ENCODE measurements at regions not wholly inside any gene's neighbourhood (a gene's known extent, or its start where the extent isn't known, plus 50 kb on each side); places are given as distances from the start of the nearest gene placed in this dataset.

DNA sequence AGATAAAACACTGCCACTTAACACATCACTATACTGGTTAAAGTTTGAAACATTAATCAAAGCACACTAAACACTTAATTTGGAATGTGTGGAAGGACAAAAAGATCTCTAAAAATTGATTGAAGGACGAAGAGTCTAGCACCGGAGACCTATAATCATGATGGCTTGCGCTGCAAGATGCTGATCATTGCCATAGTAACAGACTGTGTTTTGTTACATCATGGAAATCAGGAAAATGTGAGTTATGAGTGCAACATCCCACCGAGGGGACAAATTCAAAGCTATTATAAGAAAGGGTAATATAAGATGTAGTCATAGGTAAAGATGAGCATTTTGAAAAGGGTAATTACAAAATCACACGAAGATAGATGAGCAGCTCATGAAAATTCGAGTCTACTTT, 278.8 kb upstream of the CTNND2 start:
- POLR2A ChIA-PET = no interaction called here

GRCh38 chr5:12177851-12178250, 273.6 kb upstream of the CTNND2 start:
- no peak for TF ChIP-seq ZNF292 (tag by site-specific recombination; IDR thresholded peaks at IDR 0.05; ENCODE audit: borderline replicate concordance, low read depth)
- TF ChIP-seq OVOL3 (tag by site-specific recombination; IDR thresholded peaks at IDR 0.05) = no peak
- TF ChIP-seq ZNF133 (tag by site-specific recombination; IDR thresholded peaks at IDR 0.05) = no peak
- no peak for TF ChIP-seq ZNF660 (tag by site-specific recombination; IDR thresholded peaks at IDR 0.05)
- no peak for TF ChIP-seq ZNF768 (tag by site-specific recombination; IDR thresholded peaks at IDR 0.05)
- no peak for TF ChIP-seq ZNF202 (tag by site-specific recombination; IDR thresholded peaks at IDR 0.05; ENCODE audit: borderline replicate concordance)
- no peak for TF ChIP-seq ZNF16 (tag by site-specific recombination; IDR thresholded peaks at IDR 0.05; ENCODE audit: low read depth)
- TF ChIP-seq BCL11B (tag by site-specific recombination; IDR thresholded peaks at IDR 0.05; ENCODE audit: low read depth) = no peak
- TF ChIP-seq, protein P1, sequence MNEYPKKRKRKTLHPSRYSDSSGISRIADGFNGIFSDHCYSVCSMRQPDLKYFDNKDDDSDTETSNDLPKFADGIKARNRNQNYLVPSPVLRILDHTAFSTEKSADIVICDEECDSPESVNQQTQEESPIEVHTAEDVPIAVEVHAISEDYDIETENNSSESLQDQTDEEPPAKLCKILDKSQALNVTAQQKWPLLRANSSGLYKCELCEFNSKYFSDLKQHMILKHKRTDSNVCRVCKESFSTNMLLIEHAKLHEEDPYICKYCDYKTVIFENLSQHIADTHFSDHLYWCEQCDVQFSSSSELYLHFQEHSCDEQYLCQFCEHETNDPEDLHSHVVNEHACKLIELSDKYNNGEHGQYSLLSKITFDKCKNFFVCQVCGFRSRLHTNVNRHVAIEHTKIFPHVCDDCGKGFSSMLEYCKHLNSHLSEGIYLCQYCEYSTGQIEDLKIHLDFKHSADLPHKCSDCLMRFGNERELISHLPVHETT (tag by site-specific recombination; IDR thresholded peaks at IDR 0.05) = no peak
- no peak for TF ChIP-seq HOXA7 (CRISPR knock-in tag; IDR thresholded peaks at IDR 0.05; ENCODE audit: borderline replicate concordance)
- TF ChIP-seq ZNF76 (tag by site-specific recombination; IDR thresholded peaks at IDR 0.05; ENCODE audit: borderline replicate concordance, low read depth) = no peak
- no peak for TF ChIP-seq ZNF114 (tag by site-specific recombination; IDR thresholded peaks at IDR 0.05)
- TF ChIP-seq ZNF514 (tag by site-specific recombination; IDR thresholded peaks at IDR 0.05) = no peak
- no peak for TF ChIP-seq ZNF433 (tag by site-specific recombination; IDR thresholded peaks at IDR 0.05; ENCODE audit: low read depth)
- TF ChIP-seq ZBTB21 (tag by site-specific recombination; IDR thresholded peaks at IDR 0.05) = no peak
- no peak for TF ChIP-seq SP3 (tag by site-specific recombination; IDR thresholded peaks at IDR 0.05)
- no peak for TF ChIP-seq ZBTB44 (tag by site-specific recombination; IDR thresholded peaks at IDR 0.05)
- TF ChIP-seq FEZF1 (tag by site-specific recombination; IDR thresholded peaks at IDR 0.05) = no peak
- TF ChIP-seq ZNF529 (tag by site-specific recombination; IDR thresholded peaks at IDR 0.05; ENCODE audit: insufficient replicate concordance) = no peak
- no peak for TF ChIP-seq ZNF843 (tag by site-specific recombination; IDR thresholded peaks at IDR 0.05)

More for the DNA sequence above, 278.8 kb upstream of the CTNND2 start:
- Histone ChIP-seq H3K36me3 (ENCODE audit: control insufficient read depth in 2 of 2, insufficient read depth in 1 of 2, low read length in 2 of 2) (no peaks in the 10 kb centered on the region), H3K27ac (ENCODE audit: extremely low read depth, low read depth, low read length) (no peak overlapping the region), H3K9me3 (ENCODE audit: control insufficient read depth, insufficient read depth, low read depth, low read length) (no peaks in the 10 kb centered on the region), H3K4me1 (ENCODE audit: control insufficient read depth, insufficient read depth, low read length) (no peaks in the 10 kb centered on the region), H3K4me3 (ENCODE audit: low read depth, low read length) (no peak overlapping the region)
- no peak for TF ChIP-seq ZNF707 (tag by site-specific recombination; IDR thresholded peaks at IDR 0.05)
- TF ChIP-seq ZNF433 (tag by site-specific recombination; IDR thresholded peaks at IDR 0.05; ENCODE audit: low read depth) = no peak
- TF ChIP-seq KLF10 (tag by site-specific recombination; IDR thresholded peaks at IDR 0.05) = no peak
- no peak for TF ChIP-seq ZNF624 (tag by site-specific recombination; IDR thresholded peaks at IDR 0.05)
- TF ChIP-seq ZBTB8A (tag by site-specific recombination; IDR thresholded peaks at IDR 0.05) = no peak
- no peak for TF ChIP-seq ZNF560 (tag by site-specific recombination; IDR thresholded peaks at IDR 0.05; ENCODE audit: borderline replicate concordance)
- TF ChIP-seq ZNF214 (tag by site-specific recombination; IDR thresholded peaks at IDR 0.05; ENCODE audit: borderline replicate concordance) = no peak
- TF ChIP-seq, protein P2, sequence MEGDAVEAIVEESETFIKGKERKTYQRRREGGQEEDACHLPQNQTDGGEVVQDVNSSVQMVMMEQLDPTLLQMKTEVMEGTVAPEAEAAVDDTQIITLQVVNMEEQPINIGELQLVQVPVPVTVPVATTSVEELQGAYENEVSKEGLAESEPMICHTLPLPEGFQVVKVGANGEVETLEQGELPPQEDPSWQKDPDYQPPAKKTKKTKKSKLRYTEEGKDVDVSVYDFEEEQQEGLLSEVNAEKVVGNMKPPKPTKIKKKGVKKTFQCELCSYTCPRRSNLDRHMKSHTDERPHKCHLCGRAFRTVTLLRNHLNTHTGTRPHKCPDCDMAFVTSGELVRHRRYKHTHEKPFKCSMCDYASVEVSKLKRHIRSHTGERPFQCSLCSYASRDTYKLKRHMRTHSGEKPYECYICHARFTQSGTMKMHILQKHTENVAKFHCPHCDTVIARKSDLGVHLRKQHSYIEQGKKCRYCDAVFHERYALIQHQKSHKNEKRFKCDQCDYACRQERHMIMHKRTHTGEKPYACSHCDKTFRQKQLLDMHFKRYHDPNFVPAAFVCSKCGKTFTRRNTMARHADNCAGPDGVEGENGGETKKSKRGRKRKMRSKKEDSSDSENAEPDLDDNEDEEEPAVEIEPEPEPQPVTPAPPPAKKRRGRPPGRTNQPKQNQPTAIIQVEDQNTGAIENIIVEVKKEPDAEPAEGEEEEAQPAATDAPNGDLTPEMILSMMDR (tag by site-specific recombination; IDR thresholded peaks at IDR 0.05) = no peak
- no peak for TF ChIP-seq ZNF658 (tag by site-specific recombination; IDR thresholded peaks at IDR 0.05)
- CTCF ChIA-PET = no interaction called here

More at GRCh38 chr5:12177851-12178250, 273.6 kb upstream of the CTNND2 start:
- no peak overlapping the region for H3K27ac ChIP-seq (ENCODE audit: extremely low read depth, low read depth, low read length)
- H3K4me3 ChIP-seq (ENCODE audit: low read depth, low read length) = no peak overlapping the region
- CTCF ChIA-PET = no interaction called here
- no peaks in the 10 kb centered on the region for H3K36me3 ChIP-seq (ENCODE audit: control insufficient read depth in 2 of 2, insufficient read depth in 1 of 2, low read length in 2 of 2)
- POLR2A ChIA-PET = no interaction called here
- no peaks in the 10 kb centered on the region for H3K9me3 ChIP-seq (ENCODE audit: control insufficient read depth, insufficient read depth, low read depth, low read length)
- H3K4me1 ChIP-seq (ENCODE audit: control insufficient read depth, insufficient read depth, low read length) = no peaks in the 10 kb centered on the region
